ENCODE measurements at regions not wholly inside any gene's neighbourhood (a gene's known extent, or its start where the extent isn't known, plus 50 kb on each side); places are given as distances from the start of the nearest gene placed in this dataset.

- TF ChIP-seq CTCF (IDR thresholded peaks at IDR 0.05; ENCODE audit: extremely low read depth in 1 of 2, insufficient read depth in 1 of 2, low read depth in 1 of 2, low read length in 2 of 2) = no peak
- no peak for TF ChIP-seq JUN (IDR thresholded peaks at IDR 0.05; ENCODE audit: borderline replicate concordance, insufficient read depth, insufficient read length, low read depth)
- TF ChIP-seq POLR2A (IDR thresholded peaks at IDR 0.05; ENCODE audit: low read depth, low read length) = no peak
- TF ChIP-seq EZH2 (IDR thresholded peaks at IDR 0.05; ENCODE audit: borderline replicate concordance, low read depth, low read length, severe bottlenecking) = no peak
- no peak for TF ChIP-seq MAX (IDR thresholded peaks at IDR 0.05; ENCODE audit: insufficient read depth, insufficient read length)
- TF ChIP-seq POLR2AphosphoS5 (IDR thresholded peaks at IDR 0.05; ENCODE audit: insufficient read depth, low read depth, low read length) = no peak
- TF ChIP-seq FOS (IDR thresholded peaks at IDR 0.05; ENCODE audit: borderline replicate concordance, insufficient read depth, low read length) = no peak
- no peak for TF ChIP-seq MYC (IDR thresholded peaks at IDR 0.05; ENCODE audit: low read depth, low read length)
Observed at GRCh38 chr20:40743141-40743775, 54.2 kb upstream of the MAFB start.
